GM21515 (cell line): ENCODE measurements at regions not wholly inside any gene's neighbourhood (a gene's known extent, or its start where the extent isn't known, plus 50 kb on each side); places are given as distances from the start of the nearest gene placed in this dataset.

Experiments
- ATAC-seq: cut with Tn5 transposase; IDR thresholded peaks from one replicate; pipeline ENCODE4 v1.9.1; 2021; ENCODE audit not compliant: unreplicated experiment

DNA sequence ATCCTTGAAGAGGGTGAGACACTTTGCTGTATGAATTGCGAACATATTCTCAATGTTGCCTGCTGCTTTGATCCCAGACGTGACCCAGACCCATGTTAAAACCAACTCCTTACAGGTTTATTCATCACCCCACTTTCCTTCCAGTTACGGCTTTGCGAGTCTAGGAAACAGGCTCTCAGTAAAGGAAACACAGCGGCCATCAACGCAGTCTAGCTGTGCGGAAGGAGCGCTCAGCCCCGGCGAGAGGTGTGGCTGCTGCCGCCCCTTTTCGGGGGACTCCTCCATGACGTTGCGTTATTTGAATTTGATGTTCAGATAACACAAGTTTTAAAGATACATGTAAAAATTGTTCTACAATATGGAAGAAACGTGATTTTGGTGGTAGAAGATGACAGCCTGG lies 206.4 kb upstream of the FAT1 start:
- no peak for ATAC-seq

DNA sequence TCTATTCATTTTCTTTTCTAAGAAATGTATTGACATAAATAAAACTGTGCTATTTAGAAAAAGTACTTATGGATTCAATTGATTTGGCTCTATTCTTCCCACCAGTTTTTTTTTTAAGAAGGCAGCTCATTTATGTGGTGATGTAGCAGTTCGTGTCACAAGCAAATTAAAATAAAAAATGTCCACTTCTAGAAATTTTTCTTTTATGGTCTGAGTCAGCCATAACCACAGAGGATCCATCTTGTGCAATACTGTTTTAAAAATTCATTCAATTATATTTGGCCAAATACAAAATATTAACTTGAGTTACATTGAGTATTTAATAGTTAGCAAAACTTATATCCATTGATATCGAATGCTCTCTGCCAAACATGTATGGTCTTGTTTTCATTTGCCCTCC lies 207.9 kb upstream of the FAT1 start:
- ATAC-seq: no peak

DNA sequence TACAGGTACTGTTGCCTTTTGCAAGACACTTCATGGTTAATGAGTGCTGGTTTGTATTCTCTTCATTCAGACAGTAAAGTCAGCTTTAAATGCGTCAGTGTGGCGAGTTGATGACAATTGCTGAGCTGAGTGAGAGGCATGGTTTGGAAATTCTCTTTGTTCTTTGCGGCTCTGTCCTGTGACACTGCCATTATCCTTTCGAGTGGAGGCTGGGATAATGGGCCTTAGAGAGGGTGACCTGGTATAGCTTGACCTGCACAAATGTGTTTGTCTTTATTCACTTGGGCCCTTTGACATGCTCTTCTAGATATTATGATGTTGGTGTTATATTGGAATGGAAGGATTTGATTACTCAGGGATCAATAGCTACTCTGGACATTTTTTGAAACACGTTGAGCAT lies 208.5 kb upstream of the FAT1 start:
- ATAC-seq: no peak

DNA sequence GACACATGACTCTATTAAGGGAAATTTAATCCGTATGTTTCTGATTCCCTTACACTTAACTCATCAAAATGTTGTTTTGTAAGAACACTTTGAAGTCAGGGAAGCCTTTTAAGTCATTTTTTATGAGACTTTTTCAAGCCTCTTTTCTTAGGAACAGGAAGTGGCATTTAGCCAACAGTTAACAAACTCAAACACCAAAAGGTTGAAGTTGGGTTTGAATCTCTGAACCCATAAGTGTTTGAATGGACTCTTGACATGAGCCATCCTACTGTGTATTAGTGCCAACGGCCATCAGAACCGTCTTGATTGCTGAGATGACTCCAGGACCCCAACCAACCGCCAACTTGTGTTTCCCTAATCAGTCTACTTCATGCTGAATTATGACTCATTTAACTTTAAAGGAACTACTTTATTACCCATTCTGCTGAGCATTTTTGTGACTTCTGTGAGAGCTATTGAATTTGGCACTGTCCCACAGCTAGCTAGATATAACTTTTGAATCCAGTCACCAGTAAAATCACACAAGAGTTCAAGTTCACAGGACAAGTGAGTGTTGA lies 209.1 kb upstream of the FAT1 start:
- no peak for ATAC-seq

DNA sequence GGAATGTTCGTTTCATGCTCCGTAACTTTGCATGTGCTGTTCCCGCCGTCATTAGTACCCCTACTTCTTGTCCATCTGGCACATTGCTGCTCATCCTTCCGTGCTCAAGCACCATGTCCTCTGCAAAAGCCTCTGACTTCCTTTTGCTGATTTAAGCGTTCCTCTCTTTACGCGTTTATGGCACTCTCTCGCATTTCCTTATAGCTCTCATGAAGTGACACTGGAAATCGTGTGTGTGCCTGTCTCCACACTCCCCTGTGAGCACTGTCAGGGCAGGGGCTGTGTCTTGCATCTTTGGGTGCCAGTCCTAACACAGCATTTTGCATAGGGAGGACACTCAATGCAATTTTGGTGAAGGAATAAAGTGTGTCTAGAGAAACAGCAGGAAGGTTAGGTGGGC lies 210.6 kb upstream of the FAT1 start:
- no peak for ATAC-seq

DNA sequence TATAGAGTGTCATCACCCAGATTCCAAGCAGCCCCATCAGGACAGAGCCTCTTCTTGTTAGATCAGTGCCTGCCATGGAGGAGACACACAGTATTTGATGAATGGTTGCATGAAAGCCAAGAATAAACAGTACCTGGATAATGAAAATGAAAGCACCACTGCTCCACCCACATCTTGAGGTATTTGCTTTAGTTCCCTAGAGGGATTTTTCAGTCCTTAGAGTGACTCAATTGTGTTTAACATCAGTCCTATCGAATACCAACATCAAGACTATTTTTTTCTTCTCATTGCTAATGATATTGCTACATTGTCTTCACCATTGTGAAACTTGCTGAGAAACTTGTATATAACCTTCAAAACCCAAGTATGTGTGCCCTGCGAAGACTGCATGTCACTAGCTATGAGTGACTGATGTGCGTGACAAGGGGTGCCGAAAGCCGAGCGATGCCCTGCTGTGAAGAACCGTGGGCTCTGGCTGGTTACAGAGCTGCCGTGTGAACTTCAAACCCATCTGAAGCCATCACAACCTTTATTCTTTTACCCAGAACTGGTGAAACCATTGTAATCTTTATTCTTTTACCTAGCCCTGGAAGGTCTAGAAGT lies 211.3 kb upstream of the FAT1 start:
- ATAC-seq: no peak

DNA sequence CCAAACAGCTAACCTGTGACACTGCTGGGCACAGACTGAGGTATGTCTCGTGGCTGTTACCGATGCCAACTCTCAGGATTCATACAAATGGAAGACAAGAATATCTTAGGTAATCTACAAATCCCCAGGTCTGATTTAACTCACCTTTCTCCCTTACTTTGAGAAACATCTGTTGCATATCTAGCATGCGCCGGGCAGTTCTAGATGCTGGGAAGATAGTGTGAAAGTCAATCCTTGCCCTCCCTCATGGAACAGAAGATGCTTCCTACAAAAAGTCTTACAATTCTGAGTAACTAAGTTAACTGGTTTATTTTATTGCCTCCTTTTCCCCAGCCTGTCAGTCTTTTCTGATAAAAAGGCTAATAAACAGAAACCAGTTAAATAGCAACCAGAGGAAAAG lies 212.2 kb upstream of the FAT1 start:
- ATAC-seq: no peak

DNA sequence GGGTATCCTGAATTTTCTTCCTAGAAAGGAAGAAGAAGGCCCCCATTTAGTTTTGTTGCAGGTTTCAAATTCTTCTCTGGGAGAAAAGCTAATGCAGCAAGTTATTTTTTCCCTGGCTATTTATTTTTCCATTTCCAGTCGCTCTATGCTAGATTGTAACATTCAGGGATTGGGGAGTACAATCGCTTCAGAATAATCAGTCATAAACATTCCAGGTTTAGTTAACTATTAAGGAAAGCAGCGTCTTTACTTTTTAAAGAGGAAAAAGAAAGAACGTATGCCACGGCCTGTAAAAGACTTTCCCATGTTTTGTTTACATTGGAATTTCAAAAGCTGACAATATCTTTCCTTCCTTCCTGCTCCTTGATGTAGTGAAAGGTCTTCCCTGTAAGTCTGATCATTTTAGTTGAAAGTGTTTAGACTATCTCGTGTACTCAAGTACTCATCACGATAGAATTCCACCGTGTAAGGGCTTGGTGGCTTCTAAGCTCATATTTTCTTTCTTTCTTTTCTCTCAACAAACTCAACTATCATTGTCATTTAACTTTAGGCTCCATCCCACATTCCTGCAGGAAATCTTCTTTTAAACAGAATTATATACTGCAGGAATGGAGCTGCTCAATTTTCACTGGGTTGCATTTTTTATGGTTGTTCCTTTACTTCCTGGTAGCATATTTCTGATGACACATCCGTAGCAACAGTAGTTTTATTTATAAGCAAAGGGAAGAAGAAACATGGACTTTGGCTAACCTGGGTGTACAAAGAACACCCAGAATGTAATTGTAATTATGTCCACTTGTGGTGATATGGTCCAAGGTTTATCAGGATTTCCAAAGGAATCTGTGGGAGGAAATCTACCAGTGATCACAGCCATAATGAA lies 213.1 kb upstream of the FAT1 start:
- no peak for ATAC-seq

DNA sequence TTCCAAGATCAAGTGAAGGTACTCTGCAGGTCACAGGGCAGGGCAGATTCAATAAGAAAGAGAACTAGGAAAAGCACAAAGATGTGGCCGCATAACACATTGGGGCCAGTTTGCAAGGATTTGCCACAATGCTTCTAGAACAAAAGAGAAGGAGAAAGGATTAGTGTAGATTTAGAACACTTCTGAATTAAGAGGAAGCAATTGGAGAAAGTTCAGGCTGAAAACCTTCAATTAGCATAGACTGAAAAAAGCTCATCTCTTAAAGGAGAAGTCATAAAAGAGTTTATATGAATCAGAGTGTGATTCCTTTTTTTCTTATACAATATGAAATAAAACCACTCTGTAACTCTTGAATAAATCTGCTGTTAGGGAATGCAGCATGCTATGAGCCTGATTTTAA lies 215.6 kb upstream of the FAT1 start:
- no peak for ATAC-seq

DNA sequence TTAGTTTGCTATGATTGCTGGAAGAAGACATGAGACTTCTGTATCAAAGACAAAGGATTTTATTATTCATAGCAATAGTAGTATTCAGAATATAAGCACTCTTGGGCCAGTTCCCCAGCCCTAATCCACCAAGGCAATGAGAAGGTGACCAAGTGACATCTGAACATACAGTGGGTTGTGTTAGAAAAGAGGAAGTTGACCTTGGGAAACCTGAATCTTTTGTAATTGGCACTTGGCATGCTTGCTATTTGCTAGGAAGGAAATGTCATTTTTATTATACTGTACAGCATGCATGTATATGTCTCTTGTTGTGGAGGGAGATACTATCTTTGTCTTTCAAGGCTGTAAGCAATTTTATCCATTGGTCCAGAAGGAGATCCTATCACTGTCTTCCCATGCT lies 216.1 kb upstream of the FAT1 start:
- no peak for ATAC-seq

DNA sequence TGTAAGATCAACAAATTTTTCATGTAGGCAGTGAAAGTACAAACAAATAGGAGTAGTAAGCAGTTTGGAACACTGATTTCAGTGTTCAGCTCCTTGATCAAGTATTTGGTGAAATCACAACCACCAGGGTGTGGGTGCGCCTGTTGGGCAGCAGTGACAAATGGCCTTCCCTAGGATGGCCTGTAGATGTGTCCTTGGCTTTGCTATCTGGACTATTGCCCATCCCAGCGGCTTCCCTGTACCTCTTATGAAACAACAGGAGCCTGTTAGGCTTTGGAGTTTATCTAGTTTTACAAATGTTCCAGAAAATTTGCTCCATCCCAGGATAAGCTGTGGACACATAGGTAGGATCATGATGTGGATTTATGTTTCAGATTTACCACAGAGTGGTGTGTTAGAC lies 216.8 kb upstream of the FAT1 start:
- ATAC-seq: no peak

DNA sequence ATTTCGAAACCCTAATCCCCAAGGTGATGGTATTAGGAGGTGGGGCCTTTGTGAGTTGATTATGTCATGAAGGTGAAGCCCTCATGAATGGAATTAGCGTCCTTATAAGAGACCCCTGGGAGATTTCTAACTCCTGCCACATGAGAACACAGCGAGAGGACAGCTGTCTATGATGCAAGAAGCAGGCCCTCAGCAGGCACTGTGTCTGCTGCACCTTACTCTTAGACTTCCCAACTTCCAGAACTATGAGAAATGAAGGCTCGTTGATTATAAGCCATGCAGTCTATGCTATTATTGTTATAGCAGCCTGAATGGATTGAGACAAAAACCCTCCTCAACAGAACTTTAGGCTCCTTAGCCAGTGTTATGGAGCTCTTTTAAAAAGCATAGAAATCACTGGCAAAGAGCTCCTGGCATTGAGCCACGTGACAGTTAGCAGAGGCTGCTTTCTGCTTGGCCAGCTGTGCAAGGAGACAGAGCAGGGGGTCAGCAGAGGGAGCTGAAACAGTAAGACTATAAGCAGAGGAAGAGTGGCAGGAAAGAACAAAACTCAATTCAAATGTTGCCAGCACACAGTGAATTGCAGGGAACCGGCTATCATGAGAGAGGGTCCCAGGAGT lies 219.2 kb upstream of the FAT1 start:
- ATAC-seq: no peak

DNA sequence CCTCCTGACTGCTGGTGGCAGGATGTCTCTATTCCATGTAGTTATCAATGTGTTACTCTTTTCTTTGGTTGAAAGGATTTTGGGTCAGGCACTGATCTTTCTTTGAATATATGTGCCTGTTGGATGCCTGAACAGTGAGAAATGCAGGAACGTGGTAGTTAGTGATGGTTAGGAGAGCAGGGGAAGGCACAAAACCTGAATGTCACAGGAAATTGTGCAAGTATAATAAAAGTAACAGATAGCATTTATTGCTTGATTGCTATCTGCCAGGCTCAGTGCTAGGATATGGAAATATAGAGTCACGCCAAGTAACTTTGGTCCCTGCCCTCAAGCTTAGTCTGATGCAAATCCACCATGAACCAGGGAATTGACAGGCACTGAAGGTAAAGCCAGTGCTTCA lies 219.8 kb upstream of the FAT1 start:
- ATAC-seq: no peak

DNA sequence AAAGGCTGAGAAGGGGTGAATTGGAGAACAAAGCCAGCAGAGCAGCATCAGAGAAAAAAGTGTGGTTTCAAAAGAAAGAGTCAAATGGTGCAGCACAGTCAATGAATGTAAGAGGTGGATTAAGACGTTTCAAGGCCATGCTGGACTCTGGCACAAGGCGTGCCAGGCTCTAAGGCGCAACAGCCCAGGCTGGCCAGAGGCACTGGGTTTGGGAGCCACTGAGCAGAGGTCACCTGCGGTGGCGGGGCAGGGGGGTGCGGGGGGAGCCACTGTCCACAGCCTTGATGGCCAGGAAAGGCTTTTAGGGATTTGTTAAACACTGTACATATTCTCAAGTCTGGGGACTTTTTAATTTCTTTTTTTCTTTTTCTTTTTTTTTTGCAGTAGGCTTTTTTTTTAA lies 222.5 kb upstream of the FAT1 start:
- no peak for ATAC-seq

DNA sequence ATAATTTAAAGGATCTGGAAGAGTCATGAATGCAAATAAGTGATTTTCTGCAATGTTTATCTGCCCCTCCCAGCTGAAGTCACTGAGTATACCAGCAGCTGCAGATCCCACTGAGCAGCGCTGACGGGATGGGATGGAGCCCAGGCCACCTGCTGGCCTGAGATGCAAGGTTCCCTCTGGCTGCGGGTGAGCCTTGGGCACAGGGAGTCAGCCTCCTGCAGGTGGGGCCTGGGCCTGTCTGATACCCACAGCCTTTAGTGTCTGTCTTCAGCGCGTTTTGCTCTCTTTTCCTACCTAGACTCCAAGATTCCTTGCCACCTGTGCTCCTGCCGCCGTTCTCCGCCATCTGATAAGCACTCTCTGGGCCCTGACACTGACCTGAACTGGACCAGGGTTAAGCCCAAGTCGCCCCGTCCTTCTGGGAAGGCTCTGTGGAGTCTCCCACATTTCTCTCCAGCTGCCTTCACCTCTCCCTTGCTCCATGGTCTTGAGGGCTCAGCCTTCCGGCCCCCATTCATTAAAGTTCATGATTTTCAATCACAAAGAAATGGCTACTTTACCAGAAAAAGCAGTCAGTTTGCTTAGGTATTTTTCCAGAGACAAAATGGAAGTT lies 223.1 kb upstream of the FAT1 start:
- no peak for ATAC-seq

DNA sequence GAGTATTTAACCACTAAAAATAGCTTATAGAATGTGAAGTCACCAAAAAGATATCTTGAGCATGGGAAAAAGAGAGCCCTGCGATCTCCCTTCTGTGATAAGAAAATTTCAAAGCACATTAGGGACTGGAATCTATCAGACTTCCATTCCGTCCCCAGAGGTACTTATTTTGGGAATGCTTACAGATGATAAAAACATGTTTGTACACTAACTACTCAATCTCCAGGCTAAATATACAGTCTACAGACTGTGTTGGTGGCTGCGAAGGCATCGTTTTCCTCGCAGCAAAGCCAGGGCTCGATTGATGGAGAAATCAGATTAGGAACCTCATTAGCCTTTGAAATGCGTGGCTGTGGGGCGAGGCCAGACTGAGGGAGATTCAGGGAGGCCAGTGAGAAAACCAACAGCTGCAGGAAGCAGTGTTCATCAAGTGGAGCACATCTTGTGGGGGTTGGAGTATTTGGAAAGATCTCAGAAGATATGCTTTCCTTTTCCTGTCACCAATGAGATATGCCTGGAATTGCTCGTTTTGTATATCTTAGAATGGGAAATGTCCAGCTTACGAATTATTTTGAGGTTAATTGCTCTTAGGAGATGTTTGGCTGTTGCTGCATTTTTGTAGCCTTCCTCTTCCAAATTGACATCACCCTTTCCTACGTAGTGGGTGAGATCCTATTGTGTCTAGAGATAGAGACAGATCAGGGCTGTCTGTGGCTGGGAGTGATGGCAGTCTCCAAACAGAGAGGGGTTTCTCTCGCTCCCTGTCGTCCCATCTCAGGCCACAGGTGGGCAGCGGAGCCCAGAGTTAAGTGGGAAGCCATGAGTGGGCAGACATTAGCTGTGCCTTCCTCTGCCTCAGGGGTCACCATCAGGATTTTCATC lies 224.9 kb upstream of the FAT1 start:
- ATAC-seq: no peak

DNA sequence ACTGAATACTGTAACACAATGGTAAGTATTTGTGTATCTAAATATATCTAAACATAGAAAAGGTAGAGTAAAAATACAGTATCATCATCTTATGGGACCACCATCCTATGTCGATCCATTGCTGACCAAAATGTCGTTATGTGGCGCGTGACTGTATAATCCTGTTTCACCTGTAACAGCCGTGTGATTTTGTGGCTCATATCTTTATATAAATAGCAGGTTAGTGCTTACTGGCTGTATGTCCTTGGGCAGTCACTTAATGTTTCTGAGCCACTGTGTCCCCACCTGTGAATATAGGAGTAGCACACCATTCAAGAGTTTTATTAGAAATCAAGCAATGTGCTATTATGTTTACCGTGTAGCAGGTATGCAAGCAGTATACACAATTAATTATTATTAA lies 226.2 kb upstream of the FAT1 start:
- no peak for ATAC-seq

DNA sequence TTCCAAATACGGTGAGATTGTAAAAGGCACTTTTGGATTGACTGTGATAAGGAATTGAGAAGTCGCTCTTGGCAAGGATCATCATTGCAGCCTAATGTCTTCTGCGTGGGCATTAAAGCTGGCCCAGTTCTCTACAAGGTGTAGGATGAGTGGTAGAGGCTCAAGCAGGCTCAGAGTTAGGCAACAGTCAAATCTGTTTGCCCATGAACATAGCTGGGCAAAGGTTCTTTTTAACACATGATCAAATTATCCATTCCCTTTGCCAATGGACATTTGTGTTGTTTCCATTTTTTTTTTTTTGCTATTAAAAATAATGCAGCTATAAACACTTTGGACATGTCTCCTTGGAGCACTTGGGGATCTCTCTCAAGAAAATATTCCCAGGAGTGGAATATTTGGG lies 229.1 kb upstream of the FAT1 start:
- ATAC-seq: no peak

DNA sequence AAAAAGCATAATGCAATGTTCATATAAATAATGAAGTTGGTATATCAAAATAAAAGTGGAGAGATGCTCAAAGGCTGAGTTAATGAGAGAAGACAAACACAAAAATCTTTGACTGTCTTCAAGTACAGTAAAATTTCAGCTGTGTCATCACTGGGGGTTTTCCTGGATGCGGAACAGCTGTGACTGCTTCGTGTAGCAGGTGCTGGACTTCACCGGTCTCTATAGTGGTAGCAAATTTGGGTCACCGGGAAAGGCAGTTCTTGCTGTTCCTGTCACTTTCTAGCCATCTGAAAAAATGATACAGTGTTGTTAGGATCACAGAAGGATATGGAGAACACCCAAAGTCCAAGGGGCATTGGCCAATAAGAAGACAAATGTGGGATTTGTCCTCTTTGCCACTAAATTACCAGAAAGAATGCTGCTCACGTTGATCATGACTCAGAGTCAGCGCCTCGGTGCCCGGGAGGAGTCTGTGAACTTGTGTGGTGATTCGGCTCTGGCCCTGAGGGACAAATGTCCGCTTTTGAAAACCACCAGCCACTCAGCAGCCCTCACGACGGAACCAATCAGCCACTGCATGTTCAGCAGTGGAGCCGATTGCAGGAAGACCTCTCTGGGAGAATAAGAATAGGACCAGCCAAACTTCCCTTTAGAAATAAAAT lies 230.1 kb upstream of the FAT1 start:
- ATAC-seq: no peak

DNA sequence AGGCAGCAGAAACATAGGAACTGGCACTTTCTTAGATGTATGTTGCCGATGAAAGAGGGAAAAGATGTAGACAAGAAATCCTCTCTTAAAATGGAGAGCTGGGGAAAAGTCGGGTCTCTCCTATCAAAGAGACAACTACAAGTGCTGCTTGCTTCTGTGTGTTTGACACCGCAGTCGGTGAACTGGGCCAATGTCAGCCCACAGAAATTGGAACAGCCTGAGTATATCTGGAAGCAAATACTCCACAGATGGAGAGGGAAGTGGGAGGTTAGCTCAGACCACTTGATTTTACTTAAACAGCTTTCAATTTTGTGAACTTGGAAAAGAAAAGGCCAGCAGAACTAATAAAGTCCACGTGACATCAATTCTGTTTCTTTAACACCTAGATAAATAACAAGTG lies 230.9 kb upstream of the FAT1 start:
- ATAC-seq: no peak
